B cell (primary cell): ENCODE measurements at regions not wholly inside any gene's neighbourhood (a gene's known extent, or its start where the extent isn't known, plus 50 kb on each side); places are given as distances from the start of the nearest gene placed in this dataset.

Experiments used
- EZH2 ChIP-seq: IDR thresholded peaks from 2 replicates; pipeline ENCODE4 v1.6.1; 2012; ENCODE audit warnings: borderline replicate concordance, low read depth, mild to moderate bottlenecking, moderate library complexity, low read length; ENCODE audit not compliant: insufficient read depth, poor library complexity, severe bottlenecking
- TF ChIP-seq, protein P1 (sequence below): fragments of 200-600 bp; IDR thresholded peaks from one replicate; pipeline ENCODE4 v1.8.0; 2022; ENCODE audit warnings: antibody characterized with exemption, mild to moderate bottlenecking

DNA sequence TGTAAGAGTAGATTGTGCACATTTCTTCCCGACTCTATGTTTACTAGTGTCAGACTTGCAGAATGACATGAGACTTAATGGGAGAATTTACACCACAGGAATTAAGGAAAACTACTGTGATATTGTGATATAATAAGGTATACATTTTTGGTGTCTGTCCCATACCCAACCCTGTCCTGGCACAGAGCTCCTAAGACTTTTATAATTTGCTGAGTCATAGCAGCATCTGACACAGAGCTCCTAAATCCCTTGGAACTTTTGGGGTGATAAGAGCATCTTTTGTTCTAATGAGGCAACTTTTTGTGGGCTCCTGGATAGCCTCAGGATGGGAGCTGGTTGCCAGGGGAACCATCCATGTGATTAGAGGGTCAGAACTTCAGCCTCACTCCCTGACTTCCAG lies 1607.0 kb downstream of the RPA4 start:
- TF ChIP-seq, protein P1, sequence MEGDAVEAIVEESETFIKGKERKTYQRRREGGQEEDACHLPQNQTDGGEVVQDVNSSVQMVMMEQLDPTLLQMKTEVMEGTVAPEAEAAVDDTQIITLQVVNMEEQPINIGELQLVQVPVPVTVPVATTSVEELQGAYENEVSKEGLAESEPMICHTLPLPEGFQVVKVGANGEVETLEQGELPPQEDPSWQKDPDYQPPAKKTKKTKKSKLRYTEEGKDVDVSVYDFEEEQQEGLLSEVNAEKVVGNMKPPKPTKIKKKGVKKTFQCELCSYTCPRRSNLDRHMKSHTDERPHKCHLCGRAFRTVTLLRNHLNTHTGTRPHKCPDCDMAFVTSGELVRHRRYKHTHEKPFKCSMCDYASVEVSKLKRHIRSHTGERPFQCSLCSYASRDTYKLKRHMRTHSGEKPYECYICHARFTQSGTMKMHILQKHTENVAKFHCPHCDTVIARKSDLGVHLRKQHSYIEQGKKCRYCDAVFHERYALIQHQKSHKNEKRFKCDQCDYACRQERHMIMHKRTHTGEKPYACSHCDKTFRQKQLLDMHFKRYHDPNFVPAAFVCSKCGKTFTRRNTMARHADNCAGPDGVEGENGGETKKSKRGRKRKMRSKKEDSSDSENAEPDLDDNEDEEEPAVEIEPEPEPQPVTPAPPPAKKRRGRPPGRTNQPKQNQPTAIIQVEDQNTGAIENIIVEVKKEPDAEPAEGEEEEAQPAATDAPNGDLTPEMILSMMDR = no peak
- TF ChIP-seq EZH2 = no peak
